HUDEP-2 (cell line): ENCODE measurements at regions not wholly inside any gene's neighbourhood (a gene's known extent, or its start where the extent isn't known, plus 50 kb on each side); places are given as distances from the start of the nearest gene placed in this dataset.
"Not testable (repeated sequence)": the region's sequence is repeated elsewhere in the genome, so short reads cannot be mapped to it uniquely, and the experiment has no call there.

Source experiments
- DNase-seq, 76 experiments: peaks; one replicate each; lab custom pipeline; 2025; ENCODE audit not compliant: unreplicated experiment in 76 of 76; lab: John Stamatoyannopoulos, UW

- no peak for DNase-seq
Observed at GRCh38 chr12:93978553-93978952, 169.8 kb upstream of the PLXNC1 start.

- peak in 19 of 76 experiments; percentile 1 to 33 (median 21) for DNase-seq
Observed at GRCh38 chr12:93979189-93979588, 169.2 kb upstream of the PLXNC1 start.

- DNase-seq: no peak
Observed at GRCh38 chr12:93980711-93981110, 167.7 kb upstream of the PLXNC1 start.

- DNase-seq: no peak
Observed at GRCh38 chr12:93981411-93981810, 167.0 kb upstream of the PLXNC1 start.

GRCh38 chr12:93982771-93983315 lies 165.5 kb upstream of the PLXNC1 start:
- no peak for DNase-seq

GRCh38 chr12:93984005-93984404 lies 164.4 kb upstream of the PLXNC1 start:
- no peak for DNase-seq

- DNase-seq: no peak
Observed at GRCh38 chr12:93989949-93990348, 158.4 kb upstream of the PLXNC1 start.

GRCh38 chr12:93990832-93991803 lies 157.3 kb upstream of the PLXNC1 start:
- DNase-seq: peak in 1 of 76 experiments; percentile 4

GRCh38 chr12:93991829-93992461 lies 156.4 kb upstream of the PLXNC1 start:
- no peak for DNase-seq

- no peak for DNase-seq
Observed at GRCh38 chr12:93994721-93995120, 153.7 kb upstream of the PLXNC1 start.

- no peak for DNase-seq
Observed at GRCh38 chr12:93996321-93996720, 152.1 kb upstream of the PLXNC1 start.

GRCh38 chr12:94001691-94002090 lies 146.7 kb upstream of the PLXNC1 start:
- DNase-seq: no peak

GRCh38 chr12:94002925-94003324 lies 145.5 kb upstream of the PLXNC1 start:
- not testable (repeated sequence) for DNase-seq

- peak in 1 of 76 experiments; percentile 1 for DNase-seq
Observed at GRCh38 chr12:94007833-94008232, 140.5 kb upstream of the PLXNC1 start.

- DNase-seq: no peak
Observed at GRCh38 chr12:94010307-94010706, 138.1 kb upstream of the PLXNC1 start.

GRCh38 chr12:94012071-94012470 lies 136.3 kb upstream of the PLXNC1 start:
- DNase-seq: no peak

- DNase-seq: no peak
Observed at GRCh38 chr12:94012590-94012989, 135.8 kb upstream of the PLXNC1 start.

- not testable (repeated sequence) for DNase-seq
Observed at GRCh38 chr12:94017247-94017646, 131.1 kb upstream of the PLXNC1 start.

GRCh38 chr12:94020335-94020734 lies 128.0 kb upstream of the PLXNC1 start:
- DNase-seq: no peak

GRCh38 chr12:94023879-94024278 lies 124.5 kb upstream of the PLXNC1 start:
- no peak for DNase-seq

GRCh38 chr12:94025068-94025467 lies 123.3 kb upstream of the PLXNC1 start:
- no peak for DNase-seq

- no peak for DNase-seq
Observed at GRCh38 chr12:94025756-94026155, 122.6 kb upstream of the PLXNC1 start.
